ENCODE measurements at regions not wholly inside any gene's neighbourhood (a gene's known extent, or its start where the extent isn't known, plus 50 kb on each side); places are given as distances from the start of the nearest gene placed in this dataset.
"Not testable (repeated sequence)": the region's sequence is repeated elsewhere in the genome, so short reads cannot be mapped to it uniquely, and the experiment has no call there.

DNA sequence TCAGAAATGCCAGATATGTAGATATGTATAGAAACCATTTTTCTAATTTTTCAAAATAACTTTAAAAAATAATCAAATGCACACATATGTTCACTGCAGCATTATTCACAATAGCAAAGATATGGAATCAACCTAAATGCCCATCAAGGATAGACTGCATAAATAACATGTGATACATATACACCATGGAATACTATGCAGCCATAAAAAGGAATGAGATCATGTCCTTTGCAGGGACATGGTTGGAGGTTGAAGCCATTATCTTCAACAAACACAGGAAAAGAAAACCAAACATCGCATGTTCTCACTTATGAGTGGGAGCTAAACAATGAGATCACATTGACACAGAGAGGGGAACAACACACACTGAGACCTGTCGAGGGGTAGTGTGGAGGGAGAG, 176.1 kb downstream of the MATN1 start:
- TF ChIP-seq EZH2 (IDR thresholded peaks at IDR 0.05; ENCODE audit: borderline replicate concordance, insufficient read depth, low read length, poor library complexity, severe bottlenecking) = not testable (repeated sequence)
- TF ChIP-seq, protein P1, sequence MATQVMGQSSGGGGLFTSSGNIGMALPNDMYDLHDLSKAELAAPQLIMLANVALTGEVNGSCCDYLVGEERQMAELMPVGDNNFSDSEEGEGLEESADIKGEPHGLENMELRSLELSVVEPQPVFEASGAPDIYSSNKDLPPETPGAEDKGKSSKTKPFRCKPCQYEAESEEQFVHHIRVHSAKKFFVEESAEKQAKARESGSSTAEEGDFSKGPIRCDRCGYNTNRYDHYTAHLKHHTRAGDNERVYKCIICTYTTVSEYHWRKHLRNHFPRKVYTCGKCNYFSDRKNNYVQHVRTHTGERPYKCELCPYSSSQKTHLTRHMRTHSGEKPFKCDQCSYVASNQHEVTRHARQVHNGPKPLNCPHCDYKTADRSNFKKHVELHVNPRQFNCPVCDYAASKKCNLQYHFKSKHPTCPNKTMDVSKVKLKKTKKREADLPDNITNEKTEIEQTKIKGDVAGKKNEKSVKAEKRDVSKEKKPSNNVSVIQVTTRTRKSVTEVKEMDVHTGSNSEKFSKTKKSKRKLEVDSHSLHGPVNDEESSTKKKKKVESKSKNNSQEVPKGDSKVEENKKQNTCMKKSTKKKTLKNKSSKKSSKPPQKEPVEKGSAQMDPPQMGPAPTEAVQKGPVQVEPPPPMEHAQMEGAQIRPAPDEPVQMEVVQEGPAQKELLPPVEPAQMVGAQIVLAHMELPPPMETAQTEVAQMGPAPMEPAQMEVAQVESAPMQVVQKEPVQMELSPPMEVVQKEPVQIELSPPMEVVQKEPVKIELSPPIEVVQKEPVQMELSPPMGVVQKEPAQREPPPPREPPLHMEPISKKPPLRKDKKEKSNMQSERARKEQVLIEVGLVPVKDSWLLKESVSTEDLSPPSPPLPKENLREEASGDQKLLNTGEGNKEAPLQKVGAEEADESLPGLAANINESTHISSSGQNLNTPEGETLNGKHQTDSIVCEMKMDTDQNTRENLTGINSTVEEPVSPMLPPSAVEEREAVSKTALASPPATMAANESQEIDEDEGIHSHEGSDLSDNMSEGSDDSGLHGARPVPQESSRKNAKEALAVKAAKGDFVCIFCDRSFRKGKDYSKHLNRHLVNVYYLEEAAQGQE (IDR thresholded peaks at IDR 0.05; ENCODE audit: borderline replicate concordance) = not testable (repeated sequence)

All from neural cell (in vitro differentiated cells).